ENCODE measurements at regions not wholly inside any gene's neighbourhood (a gene's known extent, or its start where the extent isn't known, plus 50 kb on each side); places are given as distances from the start of the nearest gene placed in this dataset.

- Histone ChIP-seq H3K4me3 (ENCODE audit: low read depth, low read length) (no peak overlapping the region), H3K27ac (ENCODE audit: low read depth, low read length) (no peak overlapping the region), H3K27me3 (ENCODE audit: control insufficient read depth, insufficient read depth, low read length) (no peaks in the 10 kb centered on the region), H3K4me1 (ENCODE audit: control insufficient read depth, insufficient read depth, low read length) (peaks cover 32% of the 10 kb centered on the region), H3K36me3 (ENCODE audit: control insufficient read depth, insufficient read depth, low read length) (no peaks in the 10 kb centered on the region), H3K9me3 (ENCODE audit: control insufficient read depth, insufficient read depth, low read length) (no peaks in the 10 kb centered on the region)
- 50% methylated on average over 1 of the region's 3 CpGs for WGBS (ENCODE audit: insufficient coverage)
- no peak for DNase-seq (ENCODE audit: low read depth in 4 of 6, low spot score in 6 of 6)
Measured at GRCh38 chr14:100435459-100435858, 112.3 kb downstream of the SLC25A47 start.

GRCh38 chr14:100436745-100437406, 113.7 kb downstream of the SLC25A47 start:
- no peaks in the 10 kb centered on the region for H3K27me3 ChIP-seq (ENCODE audit: control insufficient read depth, insufficient read depth, low read length)
- no peaks in the 10 kb centered on the region for H3K9me3 ChIP-seq (ENCODE audit: control insufficient read depth, insufficient read depth, low read length)
- H3K4me3 ChIP-seq (ENCODE audit: low read depth, low read length) = no peak overlapping the region
- H3K4me1 ChIP-seq (ENCODE audit: control insufficient read depth, insufficient read depth, low read length) = peaks cover 42% of the 10 kb centered on the region
- WGBS (ENCODE audit: insufficient coverage) = 95% methylated on average over 7 of the region's 7 CpGs
- DNase-seq (ENCODE audit: low read depth in 4 of 6, low spot score in 6 of 6) = peak in 2 of 6 donors; percentile 50 to 91
- H3K27ac ChIP-seq (ENCODE audit: low read depth, low read length) = no peak overlapping the region
- H3K36me3 ChIP-seq (ENCODE audit: control insufficient read depth, insufficient read depth, low read length) = no peaks in the 10 kb centered on the region

GRCh38 chr14:100438271-100438670, 115.1 kb downstream of the SLC25A47 start:
- peaks cover 48% of the 10 kb centered on the region for H3K4me1 ChIP-seq (ENCODE audit: control insufficient read depth, insufficient read depth, low read length)
- no peak overlapping the region for H3K27ac ChIP-seq (ENCODE audit: low read depth, low read length)
- no peaks in the 10 kb centered on the region for H3K9me3 ChIP-seq (ENCODE audit: control insufficient read depth, insufficient read depth, low read length)
- peak in 1 of 6 donors; percentile 67 for DNase-seq (ENCODE audit: low read depth in 4 of 6, low spot score in 6 of 6)
- H3K4me3 ChIP-seq (ENCODE audit: low read depth, low read length) = no peak overlapping the region
- H3K36me3 ChIP-seq (ENCODE audit: control insufficient read depth, insufficient read depth, low read length) = peaks cover 2% of the 10 kb centered on the region
- H3K27me3 ChIP-seq (ENCODE audit: control insufficient read depth, insufficient read depth, low read length) = no peaks in the 10 kb centered on the region
- WGBS (ENCODE audit: insufficient coverage) = 59% methylated on average over 3 of the region's 5 CpGs

- 66% methylated on average over 10 of the region's 10 CpGs for WGBS (ENCODE audit: insufficient coverage)
- Histone ChIP-seq H3K27me3 (ENCODE audit: control insufficient read depth, insufficient read depth, low read length) (no peaks in the 10 kb centered on the region), H3K4me1 (ENCODE audit: control insufficient read depth, insufficient read depth, low read length) (peaks cover 51% of the 10 kb centered on the region), H3K9me3 (ENCODE audit: control insufficient read depth, insufficient read depth, low read length) (no peaks in the 10 kb centered on the region), H3K4me3 (ENCODE audit: low read depth, low read length) (no peak overlapping the region), H3K36me3 (ENCODE audit: control insufficient read depth, insufficient read depth, low read length) (peaks cover 2% of the 10 kb centered on the region), H3K27ac (ENCODE audit: low read depth, low read length) (no peak overlapping the region)
- DNase-seq (ENCODE audit: low read depth in 4 of 6, low spot score in 6 of 6) = peak in 1 of 6 donors; percentile 70
Measured at GRCh38 chr14:100438678-100439592, 115.8 kb downstream of the SLC25A47 start.

GRCh38 chr14:100439781-100440180, 116.6 kb downstream of the SLC25A47 start:
- DNase-seq (ENCODE audit: low read depth in 4 of 6, low spot score in 6 of 6) = no peak
- Histone ChIP-seq H3K27me3 (ENCODE audit: control insufficient read depth, insufficient read depth, low read length) (no peaks in the 10 kb centered on the region), H3K4me1 (ENCODE audit: control insufficient read depth, insufficient read depth, low read length) (peaks cover 55% of the 10 kb centered on the region), H3K4me3 (ENCODE audit: low read depth, low read length) (no peak overlapping the region), H3K27ac (ENCODE audit: low read depth, low read length) (no peak overlapping the region), H3K36me3 (ENCODE audit: control insufficient read depth, insufficient read depth, low read length) (peaks cover 8% of the 10 kb centered on the region), H3K9me3 (ENCODE audit: control insufficient read depth, insufficient read depth, low read length) (no peaks in the 10 kb centered on the region)
- WGBS (ENCODE audit: insufficient coverage) = 71% methylated on average over 4 of the region's 6 CpGs

GRCh38 chr14:100440207-100440631, 117.1 kb downstream of the SLC25A47 start:
- WGBS (ENCODE audit: insufficient coverage) = 17% methylated on average over 9 of the region's 10 CpGs
- peak; percentile 19 to 92 (median 56) for DNase-seq (ENCODE audit: low read depth in 4 of 6, low spot score in 6 of 6)
- H3K27me3 ChIP-seq (ENCODE audit: control insufficient read depth, insufficient read depth, low read length) = no peaks in the 10 kb centered on the region
- H3K4me1 ChIP-seq (ENCODE audit: control insufficient read depth, insufficient read depth, low read length) = peaks cover 55% of the 10 kb centered on the region
- no peak overlapping the region for H3K4me3 ChIP-seq (ENCODE audit: low read depth, low read length)
- no peaks in the 10 kb centered on the region for H3K9me3 ChIP-seq (ENCODE audit: control insufficient read depth, insufficient read depth, low read length)
- peaks cover 8% of the 10 kb centered on the region for H3K36me3 ChIP-seq (ENCODE audit: control insufficient read depth, insufficient read depth, low read length)
- H3K27ac ChIP-seq (ENCODE audit: low read depth, low read length) = no peak overlapping the region

- 75% methylated on average over 4 of the region's 6 CpGs for WGBS (ENCODE audit: insufficient coverage)
- Histone ChIP-seq H3K36me3 (ENCODE audit: control insufficient read depth, insufficient read depth, low read length) (peaks cover 8% of the 10 kb centered on the region), H3K9me3 (ENCODE audit: control insufficient read depth, insufficient read depth, low read length) (no peaks in the 10 kb centered on the region), H3K4me3 (ENCODE audit: low read depth, low read length) (no peak overlapping the region), H3K27me3 (ENCODE audit: control insufficient read depth, insufficient read depth, low read length) (no peaks in the 10 kb centered on the region), H3K4me1 (ENCODE audit: control insufficient read depth, insufficient read depth, low read length) (peaks cover 55% of the 10 kb centered on the region), H3K27ac (ENCODE audit: low read depth, low read length) (no peak overlapping the region)
- DNase-seq (ENCODE audit: low read depth in 4 of 6, low spot score in 6 of 6) = peak in 1 of 6 donors; percentile 34
Measured at GRCh38 chr14:100440758-100441203, 117.6 kb downstream of the SLC25A47 start.

- peaks cover 8% of the 10 kb centered on the region for H3K36me3 ChIP-seq (ENCODE audit: control insufficient read depth, insufficient read depth, low read length)
- peaks cover 55% of the 10 kb centered on the region for H3K4me1 ChIP-seq (ENCODE audit: control insufficient read depth, insufficient read depth, low read length)
- H3K27ac ChIP-seq (ENCODE audit: low read depth, low read length) = no peak overlapping the region
- no peaks in the 10 kb centered on the region for H3K9me3 ChIP-seq (ENCODE audit: control insufficient read depth, insufficient read depth, low read length)
- no peak for DNase-seq (ENCODE audit: low read depth in 4 of 6, low spot score in 6 of 6)
- no peak overlapping the region for H3K4me3 ChIP-seq (ENCODE audit: low read depth, low read length)
- 88% methylated on average over 4 of the region's 6 CpGs for WGBS (ENCODE audit: insufficient coverage)
- H3K27me3 ChIP-seq (ENCODE audit: control insufficient read depth, insufficient read depth, low read length) = no peaks in the 10 kb centered on the region
Measured at GRCh38 chr14:100441271-100441947, 118.3 kb downstream of the SLC25A47 start.

GRCh38 chr14:100442036-100442435, 118.9 kb downstream of the SLC25A47 start:
- Histone ChIP-seq H3K4me3 (ENCODE audit: low read depth, low read length) (no peak overlapping the region), H3K4me1 (ENCODE audit: control insufficient read depth, insufficient read depth, low read length) (peaks cover 49% of the 10 kb centered on the region), H3K9me3 (ENCODE audit: control insufficient read depth, insufficient read depth, low read length) (no peaks in the 10 kb centered on the region), H3K36me3 (ENCODE audit: control insufficient read depth, insufficient read depth, low read length) (peaks cover 8% of the 10 kb centered on the region), H3K27me3 (ENCODE audit: control insufficient read depth, insufficient read depth, low read length) (no peaks in the 10 kb centered on the region), H3K27ac (ENCODE audit: low read depth, low read length) (no peak overlapping the region)
- no peak for DNase-seq (ENCODE audit: low read depth in 4 of 6, low spot score in 6 of 6)

Measured in spinal cord (tissue), 9 donors.